HG02885 (cell line): ENCODE measurements at regions not wholly inside any gene's neighbourhood (a gene's known extent, or its start where the extent isn't known, plus 50 kb on each side); places are given as distances from the start of the nearest gene placed in this dataset.

ENCODE experiments used
- ATAC-seq: cut with Tn5 transposase; IDR thresholded peaks from one replicate; pipeline ENCODE4 v1.9.1; 2021; ENCODE audit warnings: mild to moderate bottlenecking; ENCODE audit not compliant: unreplicated experiment, poor library complexity

GRCh38 chr13:67792151-67792676, 562.1 kb upstream of the PCDH9 start:
- ATAC-seq, result no peak

- no peak for ATAC-seq
Measured at GRCh38 chr13:67791047-67791446, 560.9 kb upstream of the PCDH9 start.

GRCh38 chr13:67776151-67776550, 546.0 kb upstream of the PCDH9 start:
- ATAC-seq, result no peak

- ATAC-seq, result no peak
Measured at GRCh38 chr13:67775359-67775758, 545.2 kb upstream of the PCDH9 start.

GRCh38 chr13:67772807-67773453, 542.8 kb upstream of the PCDH9 start:
- ATAC-seq, result no peak

GRCh38 chr13:67771106-67771505, 541.0 kb upstream of the PCDH9 start:
- no peak for ATAC-seq

GRCh38 chr13:67769987-67770341, 539.8 kb upstream of the PCDH9 start:
- ATAC-seq, result no peak

GRCh38 chr13:67769063-67769986, 539.2 kb upstream of the PCDH9 start:
- no peak for ATAC-seq

- no peak for ATAC-seq
Measured at GRCh38 chr13:67763984-67764383, 533.8 kb upstream of the PCDH9 start.

GRCh38 chr13:67763384-67763783, 533.2 kb upstream of the PCDH9 start:
- no peak for ATAC-seq

- ATAC-seq, result no peak
Measured at GRCh38 chr13:67758975-67759374, 528.8 kb upstream of the PCDH9 start.

- ATAC-seq, result no peak
Measured at GRCh38 chr13:67754012-67754411, 523.9 kb upstream of the PCDH9 start.

GRCh38 chr13:67752759-67753158, 522.6 kb upstream of the PCDH9 start:
- no peak for ATAC-seq

- no peak for ATAC-seq
Measured at GRCh38 chr13:67742478-67742877, 512.3 kb upstream of the PCDH9 start.

GRCh38 chr13:67740871-67741535, 510.9 kb upstream of the PCDH9 start:
- no peak for ATAC-seq

- ATAC-seq, result no peak
Measured at GRCh38 chr13:67736646-67737420, 506.7 kb upstream of the PCDH9 start.

- no peak for ATAC-seq
Measured at GRCh38 chr13:67735651-67736050, 505.5 kb upstream of the PCDH9 start.

- no peak for ATAC-seq
Measured at GRCh38 chr13:67726979-67727378, 496.8 kb upstream of the PCDH9 start.

GRCh38 chr13:67725999-67726398, 495.9 kb upstream of the PCDH9 start:
- no peak for ATAC-seq

GRCh38 chr13:67713571-67713970, 483.4 kb upstream of the PCDH9 start:
- ATAC-seq, result no peak
